Kidney (tissue), 13 donors: ENCODE measurements at regions not wholly inside any gene's neighbourhood (a gene's known extent, or its start where the extent isn't known, plus 50 kb on each side); places are given as distances from the start of the nearest gene placed in this dataset.

Experiments
- DNase-seq, 5 donors: peaks; one replicate each; pipeline ENCODE4 v3.0.0-alpha.2; 2013 to 2020
- FAIRE-seq: peaks from 2 replicates; lab custom pipeline; 2012; peaks lifted over from hg19 to GRCh38; lab: Jason Lieb, UNC
- H3K27ac ChIP-seq, 2 donors: one replicate each; pipeline ENCODE4 v1.7.0; 2013; ENCODE audit warnings: low read depth in 2 of 2, low read length in 2 of 2, inconsistent platforms in 1 of 2
- H3K27me3 ChIP-seq: one replicate; pipeline ENCODE4 v1.7.1; 2013; ENCODE audit warnings: low read length, inconsistent platforms; ENCODE audit not compliant: control insufficient read depth, insufficient read depth
- H3K36me3 ChIP-seq, 3 donors: one replicate each; pipeline versions ENCODE4 v1.7.0 to v1.7.1; 2013; ENCODE audit warnings: low read length in 3 of 3, control low read depth in 1 of 3, inconsistent platforms in 1 of 3; ENCODE audit not compliant: insufficient read depth in 3 of 3, control insufficient read depth in 2 of 3
- H3K4me1 ChIP-seq, 3 donors: one replicate each; pipeline versions ENCODE4 v1.7.0 to v1.7.1; 2013; ENCODE audit warnings: low read length in 3 of 3, inconsistent platforms in 1 of 3, low read depth in 1 of 3; ENCODE audit not compliant: control insufficient read depth in 2 of 3, insufficient read depth in 2 of 3
- H3K4me3 ChIP-seq, 3 donors: one replicate each; pipeline versions ENCODE4 v1.7.0 to v1.8.1; 2013; ENCODE audit warnings: low read length in 3 of 3, control low read depth in 1 of 3, inconsistent platforms in 1 of 3
- H3K9ac ChIP-seq, 3 donors: one replicate each; pipeline versions ENCODE4 v1.7.0 to v1.7.1; 2013; ENCODE audit warnings: low read length in 3 of 3, control low read depth in 1 of 3, inconsistent platforms in 1 of 3
- H3K9me3 ChIP-seq, 3 donors: one replicate each; pipeline versions ENCODE4 v1.7.0 to v1.7.1; 2013; ENCODE audit warnings: low read length in 3 of 3, control low read depth in 1 of 3, inconsistent platforms in 1 of 3; ENCODE audit not compliant: control insufficient read depth in 2 of 3, insufficient read depth in 1 of 3
- intact Hi-C: fragments of 100-400 bp; cut with DNase I; formaldehyde crosslinking; loops from one replicate; pipeline ENCODE4 v1.11.1; 2022
- TF ChIP-seq, protein P1 (sequence below): IDR thresholded peaks from 3 replicates; pipeline ENCODE4 v1.5.1; 2012; ENCODE audit warnings: mild to moderate bottlenecking, moderate library complexity, borderline replicate concordance; ENCODE audit not compliant: insufficient read depth; ENCODE audit errors: extremely low read depth
- donor health status: control.
- donor health status: control.
- donor health status: control.
- donor health status: control.
- donor health status: control.
- donor health status: DM: yes; HTN: yes; CAD: no.
- donor health status: Normal renal cell carcinoma (clear cell type).

GRCh38 chr11:25769287-25769686, 562.6 kb upstream of the ANO3 start:
- intact Hi-C loops: no loop called here

GRCh38 chr11:25771605-25772004, 560.3 kb upstream of the ANO3 start:
- Histone ChIP-seq H3K27ac (no peak overlapping the region), H3K4me3 (no peak overlapping the region), H3K36me3 (no peaks in the 10 kb centered on the region), H3K4me1 (no peaks in the 10 kb centered on the region), H3K9ac (no peak overlapping the region), H3K27me3 (no peaks in the 10 kb centered on the region), H3K9me3 (no peaks in the 10 kb centered on the region)
- TF ChIP-seq, protein P1, sequence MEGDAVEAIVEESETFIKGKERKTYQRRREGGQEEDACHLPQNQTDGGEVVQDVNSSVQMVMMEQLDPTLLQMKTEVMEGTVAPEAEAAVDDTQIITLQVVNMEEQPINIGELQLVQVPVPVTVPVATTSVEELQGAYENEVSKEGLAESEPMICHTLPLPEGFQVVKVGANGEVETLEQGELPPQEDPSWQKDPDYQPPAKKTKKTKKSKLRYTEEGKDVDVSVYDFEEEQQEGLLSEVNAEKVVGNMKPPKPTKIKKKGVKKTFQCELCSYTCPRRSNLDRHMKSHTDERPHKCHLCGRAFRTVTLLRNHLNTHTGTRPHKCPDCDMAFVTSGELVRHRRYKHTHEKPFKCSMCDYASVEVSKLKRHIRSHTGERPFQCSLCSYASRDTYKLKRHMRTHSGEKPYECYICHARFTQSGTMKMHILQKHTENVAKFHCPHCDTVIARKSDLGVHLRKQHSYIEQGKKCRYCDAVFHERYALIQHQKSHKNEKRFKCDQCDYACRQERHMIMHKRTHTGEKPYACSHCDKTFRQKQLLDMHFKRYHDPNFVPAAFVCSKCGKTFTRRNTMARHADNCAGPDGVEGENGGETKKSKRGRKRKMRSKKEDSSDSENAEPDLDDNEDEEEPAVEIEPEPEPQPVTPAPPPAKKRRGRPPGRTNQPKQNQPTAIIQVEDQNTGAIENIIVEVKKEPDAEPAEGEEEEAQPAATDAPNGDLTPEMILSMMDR: no peak
- FAIRE-seq: no peak
- DNase-seq: no peak
- intact Hi-C loops: no loop called here

More at GRCh38 chr11:25769287-25769686, 562.6 kb upstream of the ANO3 start:
- no peaks in the 10 kb centered on the region for H3K4me1 ChIP-seq
- TF ChIP-seq, protein P1: no peak
- no peaks in the 10 kb centered on the region for H3K36me3 ChIP-seq
- H3K27me3 ChIP-seq: no peaks in the 10 kb centered on the region
- FAIRE-seq (no peak), DNase-seq (no peak)
- no peak overlapping the region for H3K4me3 ChIP-seq
- no peak overlapping the region for H3K9ac ChIP-seq
- H3K9me3 ChIP-seq: no peaks in the 10 kb centered on the region
- H3K27ac ChIP-seq: no peak overlapping the region

DNA sequence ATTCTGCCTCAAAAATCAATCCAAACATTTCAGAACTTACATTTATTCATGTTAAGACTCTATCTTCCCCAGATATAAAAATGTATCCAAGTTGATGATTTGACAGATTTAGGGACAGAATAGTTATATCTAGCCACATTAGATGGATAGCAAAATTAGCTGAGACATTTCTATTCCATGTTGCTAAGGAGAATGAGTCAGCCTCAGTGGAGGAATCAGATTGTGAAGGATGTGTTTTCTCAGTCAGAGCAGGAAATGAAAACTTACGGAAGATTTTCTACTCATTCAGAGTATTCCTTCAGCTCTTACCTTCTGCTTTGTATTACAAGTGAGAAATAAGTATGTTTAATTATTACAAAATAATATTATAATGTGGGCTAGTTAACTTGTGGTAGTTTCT, 556.3 kb upstream of the ANO3 start:
- no peaks in the 10 kb centered on the region for H3K4me1 ChIP-seq
- no peaks in the 10 kb centered on the region for H3K9me3 ChIP-seq
- H3K9ac ChIP-seq: no peak overlapping the region
- no peak for FAIRE-seq
- no peak overlapping the region for H3K27ac ChIP-seq
- H3K27me3 ChIP-seq: no peaks in the 10 kb centered on the region
- intact Hi-C loops: no loop called here
- no peak for DNase-seq
- H3K4me3 ChIP-seq: no peak overlapping the region
- TF ChIP-seq, protein P1: no peak
- no peaks in the 10 kb centered on the region for H3K36me3 ChIP-seq

GRCh38 chr11:25776238-25776637, 555.7 kb upstream of the ANO3 start:
- no peak overlapping the region for H3K4me3 ChIP-seq
- H3K4me1 ChIP-seq: no peaks in the 10 kb centered on the region
- H3K9ac ChIP-seq: no peak overlapping the region
- no peak overlapping the region for H3K27ac ChIP-seq
- TF ChIP-seq, protein P1: no peak
- intact Hi-C loops: no loop called here
- H3K27me3 ChIP-seq: no peaks in the 10 kb centered on the region
- DNase-seq (no peak), FAIRE-seq (no peak)
- no peaks in the 10 kb centered on the region for H3K9me3 ChIP-seq
- H3K36me3 ChIP-seq: no peaks in the 10 kb centered on the region
